ENCODE measurements at regions not wholly inside any gene's neighbourhood (a gene's known extent, or its start where the extent isn't known, plus 50 kb on each side); places are given as distances from the start of the nearest gene placed in this dataset.

DNA sequence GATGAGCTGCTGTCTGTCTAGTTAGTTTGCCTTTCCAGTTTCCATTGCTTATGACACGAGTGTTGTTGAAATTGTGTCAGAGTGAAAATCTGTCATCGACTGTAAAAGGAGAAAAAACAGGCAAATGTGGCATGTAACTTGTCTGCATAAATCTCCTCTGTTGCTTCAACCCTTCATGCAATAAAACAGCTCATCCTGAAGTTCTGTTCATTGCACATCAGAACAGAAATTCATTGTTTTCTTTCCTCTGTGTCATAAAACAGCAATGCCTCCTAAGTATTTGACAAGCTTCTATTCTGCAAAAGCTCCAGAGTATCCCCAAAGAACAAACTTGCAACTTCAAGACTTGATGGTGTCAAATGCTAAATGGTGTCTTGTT, 432.1 kb downstream of the MEIS1 start:
- in situ Hi-C loops (cut with MboI; ENCODE audit: low pct_unique_long_range_greater_than_20kb, low sequenced_read_pairs) = no loop called here
- no peak for DNase-seq

GRCh38 chr2:66869076-66869475, 434.2 kb downstream of the MEIS1 start:
- in situ Hi-C loops (cut with MboI; ENCODE audit: low pct_unique_long_range_greater_than_20kb, low sequenced_read_pairs) = no loop called here
- DNase-seq = no peak

DNA sequence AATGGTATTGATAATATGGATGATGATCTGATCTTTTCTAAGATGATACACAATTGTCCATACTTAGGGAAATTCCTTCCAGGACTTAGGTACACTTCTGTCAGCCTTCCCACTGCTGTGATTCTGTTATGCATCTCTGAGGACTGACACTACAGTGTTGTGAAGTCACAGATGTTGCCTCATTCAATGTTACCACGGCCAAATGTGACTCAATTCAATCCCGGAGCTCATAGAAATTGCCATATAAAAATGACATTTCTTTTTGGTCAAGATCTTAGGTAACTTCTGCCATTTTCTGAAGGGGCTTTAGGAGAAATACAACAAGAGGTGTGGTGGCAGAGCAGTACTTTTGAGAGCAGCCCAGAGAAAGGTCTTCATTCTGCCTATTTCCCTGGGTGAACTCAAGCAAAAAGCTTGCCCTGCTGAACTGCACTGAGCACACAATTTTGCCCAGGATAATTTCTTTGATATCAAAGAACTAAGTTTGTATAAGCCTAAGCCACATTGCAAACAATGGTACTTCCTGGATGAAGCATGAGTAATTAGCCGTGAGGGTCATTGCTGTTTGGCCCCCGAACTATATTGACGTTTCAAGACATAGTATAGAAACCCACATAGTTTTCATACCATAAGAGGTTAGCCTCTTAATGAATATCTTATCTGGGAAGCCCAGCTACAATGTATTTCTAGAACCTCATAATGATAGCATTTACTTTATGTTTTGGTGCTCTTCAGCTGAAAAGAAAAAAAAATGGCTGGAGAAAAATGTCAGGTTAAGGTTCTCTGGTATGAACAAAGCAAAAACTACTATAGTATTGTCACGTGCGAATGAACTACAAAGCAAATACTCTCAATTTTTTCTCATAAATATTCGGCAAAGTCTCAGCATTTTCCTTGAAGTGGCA, 437.4 kb downstream of the MEIS1 start:
- DNase-seq = no peak
- in situ Hi-C loops (cut with MboI; ENCODE audit: low pct_unique_long_range_greater_than_20kb, low sequenced_read_pairs) = no loop called here

GRCh38 chr2:66872986-66873754, 438.2 kb downstream of the MEIS1 start:
- in situ Hi-C loops (cut with MboI; ENCODE audit: low pct_unique_long_range_greater_than_20kb, low sequenced_read_pairs) = no loop called here
- DNase-seq = no peak

DNA sequence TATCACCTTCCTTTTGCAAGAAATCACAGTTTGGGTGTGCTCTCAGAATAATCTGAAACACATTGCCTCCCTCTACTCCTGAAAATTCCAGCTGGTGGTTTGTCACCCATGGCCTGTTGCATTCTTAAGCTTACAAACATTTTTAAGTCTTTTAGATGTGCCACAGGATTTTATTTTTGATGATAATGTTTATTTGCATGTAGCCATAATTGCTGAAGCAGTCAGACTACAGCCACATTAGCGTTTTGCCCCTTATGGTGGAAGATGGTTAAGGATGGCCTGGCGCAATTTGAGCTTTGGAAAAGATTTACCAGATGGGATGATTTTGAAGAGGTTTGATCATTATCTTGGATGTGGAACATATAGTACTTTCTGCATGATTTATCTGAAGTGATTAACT, 439.5 kb downstream of the MEIS1 start:
- in situ Hi-C loops (cut with MboI; ENCODE audit: low pct_unique_long_range_greater_than_20kb, low sequenced_read_pairs) = no loop called here
- no peak for DNase-seq

DNA sequence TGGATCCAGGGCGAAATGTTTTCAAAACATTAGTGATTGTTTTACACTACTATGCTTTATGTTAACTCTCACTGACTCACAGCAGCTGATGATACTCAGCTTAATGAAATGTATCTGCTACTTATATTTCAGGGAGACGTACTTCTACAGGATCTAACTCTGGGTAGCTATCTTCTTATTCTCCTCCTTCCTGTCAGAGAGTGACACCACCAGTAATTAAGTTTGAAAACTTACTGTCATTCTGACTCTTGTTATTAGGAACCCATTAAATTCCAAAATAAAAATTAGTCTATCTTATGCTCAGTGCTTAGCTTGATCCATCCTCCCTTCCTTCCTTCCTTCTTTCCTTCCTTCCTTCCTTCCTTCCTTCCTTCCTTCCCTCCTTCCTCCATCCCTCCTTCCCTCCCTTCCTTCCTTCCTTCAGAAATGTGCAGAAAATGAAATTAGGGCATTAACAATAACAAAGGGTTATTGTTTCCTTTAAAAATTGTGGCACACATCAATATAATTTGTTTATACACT, 441.1 kb downstream of the MEIS1 start:
- in situ Hi-C loops (cut with MboI; ENCODE audit: low pct_unique_long_range_greater_than_20kb, low sequenced_read_pairs) = no loop called here
- DNase-seq = no peak

DNA sequence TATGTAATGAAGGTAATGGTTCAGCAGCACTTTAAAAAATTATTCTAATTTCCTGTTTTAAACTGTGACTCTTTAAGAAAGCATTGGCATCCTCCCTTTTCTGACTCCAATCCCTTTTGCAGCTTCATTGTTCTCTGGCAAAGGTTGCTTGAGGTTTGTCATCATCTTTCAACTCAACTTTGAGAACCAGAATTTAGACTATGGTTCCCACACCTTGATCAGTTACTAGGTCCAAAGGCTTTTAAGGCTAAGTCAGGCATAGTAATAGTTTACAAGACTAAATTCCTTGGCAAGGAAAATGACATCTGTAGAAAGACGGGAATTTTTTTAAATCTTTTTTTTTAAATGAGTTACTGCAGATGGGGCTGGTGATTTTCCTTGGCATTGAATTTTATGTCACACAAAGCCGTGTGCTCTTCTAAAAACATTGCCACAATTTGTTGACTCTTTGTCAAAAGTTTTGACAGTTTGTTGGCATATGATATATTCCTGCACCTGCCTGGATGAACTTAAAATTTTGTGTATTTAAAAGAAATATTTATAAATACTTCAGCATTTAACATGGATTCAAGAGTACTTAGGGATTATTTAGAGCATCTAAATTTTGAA, 451.0 kb downstream of the MEIS1 start:
- in situ Hi-C loops (cut with MboI; ENCODE audit: low pct_unique_long_range_greater_than_20kb, low sequenced_read_pairs) = no loop called here
- no peak for DNase-seq

DNA sequence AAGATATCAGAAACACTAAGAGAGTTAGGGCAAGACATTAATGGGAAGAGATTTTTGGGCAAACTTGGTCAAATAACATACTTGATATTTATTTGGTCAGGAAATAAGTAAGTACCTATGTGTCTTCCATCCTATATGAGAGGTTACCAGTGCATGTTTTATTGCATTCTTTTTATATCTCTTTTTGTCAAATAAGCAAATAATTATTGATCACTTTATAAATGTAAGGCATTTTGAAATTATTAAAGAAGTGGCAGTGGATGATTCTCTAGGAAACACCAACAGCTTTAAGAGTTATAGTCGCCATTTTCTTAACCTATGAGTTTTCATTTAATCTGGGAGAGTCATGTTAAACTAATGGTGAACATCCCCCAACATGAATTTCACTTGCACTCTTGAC, 453.3 kb downstream of the MEIS1 start:
- DNase-seq = no peak
- in situ Hi-C loops (cut with MboI; ENCODE audit: low pct_unique_long_range_greater_than_20kb, low sequenced_read_pairs) = no loop called here

GRCh38 chr2:66888791-66889631, 454.1 kb downstream of the MEIS1 start:
- in situ Hi-C loops (cut with MboI; ENCODE audit: low pct_unique_long_range_greater_than_20kb, low sequenced_read_pairs) = no loop called here
- no peak for DNase-seq

DNA sequence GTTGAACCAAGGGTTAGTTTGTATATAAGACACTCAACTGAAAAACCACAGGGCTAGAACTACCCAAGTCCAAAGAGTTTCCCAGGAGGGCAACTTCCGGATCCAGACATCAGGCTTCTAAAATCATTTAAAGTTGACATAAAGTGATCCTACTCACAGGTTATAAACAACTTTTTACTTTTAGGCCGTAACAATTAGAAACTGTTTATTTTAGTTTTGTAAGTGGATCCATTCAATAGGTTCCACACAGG, 454.6 kb downstream of the MEIS1 start:
- in situ Hi-C loops (cut with MboI; ENCODE audit: low pct_unique_long_range_greater_than_20kb, low sequenced_read_pairs) = no loop called here
- no peak for DNase-seq

DNA sequence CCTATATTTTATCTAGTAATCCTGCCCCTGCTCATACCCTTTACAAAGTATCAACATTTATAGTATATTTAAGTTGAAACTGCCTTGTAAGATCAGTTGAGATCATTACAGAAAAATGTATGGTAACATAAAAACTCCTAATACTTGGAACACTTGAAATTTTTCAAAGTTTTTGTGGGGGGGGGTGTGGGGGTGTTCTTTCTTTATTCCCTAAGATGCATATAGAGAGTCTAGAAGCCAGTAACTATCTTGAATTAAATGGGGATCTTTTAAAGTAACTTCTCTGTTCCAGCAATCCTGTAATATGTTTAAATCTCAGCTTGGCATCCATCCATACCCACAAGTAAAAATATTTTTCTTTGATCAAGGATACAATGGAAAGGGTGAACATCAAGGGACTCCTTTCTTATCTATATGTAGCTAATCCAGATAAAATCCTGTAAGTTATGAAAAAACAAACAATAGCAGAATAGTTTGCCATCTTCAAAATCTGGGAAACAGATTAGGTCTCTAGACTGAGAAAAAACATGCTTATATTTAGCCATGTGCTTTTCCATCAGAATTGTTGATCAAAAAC, 455.3 kb downstream of the MEIS1 start:
- no peak for DNase-seq
- in situ Hi-C loops (cut with MboI; ENCODE audit: low pct_unique_long_range_greater_than_20kb, low sequenced_read_pairs) = no loop called here

DNA sequence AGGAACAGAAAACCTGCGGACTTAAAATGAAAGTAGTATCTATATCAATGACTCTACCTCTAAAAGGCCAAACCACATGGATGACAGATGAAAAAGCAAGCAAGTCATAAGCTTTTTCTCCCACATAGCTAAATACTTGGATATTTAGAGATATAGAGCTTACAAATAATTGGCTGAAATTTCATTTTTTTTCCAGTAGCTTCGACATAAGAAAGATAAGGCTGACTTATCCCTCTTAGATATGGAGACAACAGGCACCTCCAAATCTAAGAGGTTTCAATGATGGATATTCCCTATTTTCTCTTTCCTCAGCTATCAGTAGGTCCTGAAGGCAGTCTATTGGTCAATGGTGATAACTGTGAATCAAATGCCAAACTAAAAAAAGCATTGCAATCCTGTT, 460.3 kb downstream of the MEIS1 start:
- in situ Hi-C loops (cut with MboI; ENCODE audit: low pct_unique_long_range_greater_than_20kb, low sequenced_read_pairs) = no loop called here
- no peak for DNase-seq

DNA sequence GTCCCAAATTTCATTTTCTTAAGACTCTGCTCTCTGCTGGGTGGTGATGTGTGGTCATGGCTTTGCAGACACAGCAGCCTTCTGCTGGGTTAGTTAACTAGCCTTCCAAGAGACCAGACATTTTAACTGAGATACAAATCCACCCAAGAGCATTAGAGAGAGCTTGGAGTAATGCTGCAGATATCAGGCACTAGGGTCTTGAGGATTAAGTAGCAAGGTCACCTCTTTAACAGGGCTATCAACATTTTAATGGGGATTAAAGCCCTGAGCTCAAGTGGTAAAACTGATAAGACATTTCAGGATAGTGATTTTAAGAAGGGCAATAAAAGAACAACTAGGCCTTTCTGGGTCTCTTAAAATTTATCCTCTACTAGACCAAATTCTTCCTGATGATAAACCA, 461.2 kb downstream of the MEIS1 start:
- DNase-seq = no peak
- in situ Hi-C loops (cut with MboI; ENCODE audit: low pct_unique_long_range_greater_than_20kb, low sequenced_read_pairs) = no loop called here

DNA sequence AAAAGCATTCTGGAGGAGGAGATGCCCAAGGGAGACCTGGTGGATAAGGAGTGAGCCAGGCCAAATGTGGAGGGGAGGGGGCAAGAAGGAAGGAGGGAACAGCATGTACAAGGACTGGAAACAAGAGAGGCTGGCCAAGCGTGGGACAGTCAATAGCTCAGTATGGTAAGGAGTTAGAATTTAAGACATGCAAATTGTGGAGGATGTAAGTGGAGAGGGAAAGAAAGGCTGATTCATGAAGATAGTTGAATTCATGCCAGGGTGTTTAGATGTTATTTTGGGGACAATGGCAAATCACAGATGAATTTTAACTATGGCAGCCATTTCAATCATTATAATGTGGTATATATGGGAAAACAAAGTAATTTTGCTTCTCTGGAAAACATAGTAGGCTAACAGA, 462.3 kb downstream of the MEIS1 start:
- DNase-seq = no peak
- in situ Hi-C loops (cut with MboI; ENCODE audit: low pct_unique_long_range_greater_than_20kb, low sequenced_read_pairs) = no loop called here

GRCh38 chr2:66897691-66898150, 462.8 kb downstream of the MEIS1 start:
- no peak for DNase-seq
- in situ Hi-C loops (cut with MboI; ENCODE audit: low pct_unique_long_range_greater_than_20kb, low sequenced_read_pairs) = no loop called here

- in situ Hi-C loops (cut with MboI; ENCODE audit: low pct_unique_long_range_greater_than_20kb, low sequenced_read_pairs) = no loop called here
- DNase-seq = no peak
These were observed 464.2 kb downstream of the MEIS1 start for GRCh38 chr2:66899109-66899508.

- in situ Hi-C loops (cut with MboI; ENCODE audit: low pct_unique_long_range_greater_than_20kb, low sequenced_read_pairs) = no loop called here
- DNase-seq = no peak
These were observed 464.7 kb downstream of the MEIS1 start for GRCh38 chr2:66899648-66900047.

GRCh38 chr2:66901344-66901743, 466.4 kb downstream of the MEIS1 start:
- in situ Hi-C loops (cut with MboI; ENCODE audit: low pct_unique_long_range_greater_than_20kb, low sequenced_read_pairs) = no loop called here
- no peak for DNase-seq

GRCh38 chr2:66903183-66903582, 468.3 kb downstream of the MEIS1 start:
- in situ Hi-C loops (cut with MboI; ENCODE audit: low pct_unique_long_range_greater_than_20kb, low sequenced_read_pairs) = no loop called here
- DNase-seq = no peak

Data from KBM-7 (cell line).